GM23338 (cell line): ENCODE measurements at regions not wholly inside any gene's neighbourhood (a gene's known extent, or its start where the extent isn't known, plus 50 kb on each side); places are given as distances from the start of the nearest gene placed in this dataset.
"Not testable (repeated sequence)": the region's sequence is repeated elsewhere in the genome, so short reads cannot be mapped to it uniquely, and the experiment has no call there.

Experiments used
- ATAC-seq: fragments of 200-7000 bp; cut with Tn5 transposase; 3 replicates; pipeline ENCODE4 v1.9.1; 2020
- DNase-seq: peaks from one replicate; pipeline ENCODE4 v3.0.0-alpha.2; 2015; ENCODE audit warnings: low spot score
- H2AFZ ChIP-seq: fragments of 200-600 bp; sonication (generic); 2 replicates; pipeline ENCODE4 v1.8.0; 2016; ENCODE audit warnings: antibody characterized with exemption, mild to moderate bottlenecking, moderate library complexity
- H3F3A ChIP-seq: fragments of 200-600 bp; sonication (generic); replicated peaks from 2 replicates; pipeline ENCODE4 v1.8.0; 2017; ENCODE audit warnings: antibody characterized with exemption, mixed run types, low read depth
- H3K27ac ChIP-seq: fragments of 200-600 bp; sonication (generic); 2 replicates; pipeline ENCODE4 v1.6.1; 2016; ENCODE audit warnings: low read depth
- H3K27me3 ChIP-seq: fragments of 200-600 bp; sonication (generic); 2 replicates; pipeline ENCODE4 v1.8.0; 2016; ENCODE audit warnings: mild to moderate bottlenecking, mixed run types, moderate library complexity; ENCODE audit not compliant: insufficient read depth
- H3K36me3 ChIP-seq: fragments of 200-600 bp; sonication (generic); 2 replicates; pipeline ENCODE4 v1.8.0; 2016; ENCODE audit warnings: mild to moderate bottlenecking; ENCODE audit not compliant: insufficient read depth
- H3K4me1 ChIP-seq: fragments of 200-600 bp; sonication (generic); 2 replicates; pipeline ENCODE4 v1.8.0; 2016; ENCODE audit warnings: mild to moderate bottlenecking, moderate library complexity; ENCODE audit not compliant: insufficient read depth
- H3K4me2 ChIP-seq: fragments of 200-600 bp; sonication (generic); 2 replicates; pipeline ENCODE4 v1.7.1; 2017; ENCODE audit warnings: mixed run types
- H3K4me3 ChIP-seq: fragments of 200-600 bp; sonication (generic); 2 replicates; pipeline ENCODE4 v1.6.1; 2016; ENCODE audit warnings: mixed run types
- H3K79me2 ChIP-seq: fragments of 200-600 bp; sonication (generic); replicated peaks from 2 replicates; pipeline ENCODE4 v1.8.0; 2017; ENCODE audit warnings: mild to moderate bottlenecking; ENCODE audit not compliant: insufficient read depth
- H3K9me2 ChIP-seq: fragments of 200-600 bp; sonication (generic); 2 replicates; pipeline ENCODE4 v1.8.0; 2017; ENCODE audit not compliant: insufficient read depth
- H4K20me1 ChIP-seq: fragments of 200-600 bp; sonication (generic); replicated peaks from 2 replicates; pipeline ENCODE4 v1.8.0; 2017; ENCODE audit warnings: mild to moderate bottlenecking; ENCODE audit not compliant: insufficient read depth
- H3K27ac Mint-ChIP-seq: 2 replicates; pipeline ENCODE4 v1.8.0; 2020; ENCODE audit warnings: inconsistent platforms, mild to moderate bottlenecking, moderate library complexity, mixed read lengths
- H3K27me3 Mint-ChIP-seq: 3 replicates; pipeline ENCODE4 v1.8.0; 2022; ENCODE audit warnings: low read depth, mild to moderate bottlenecking, moderate library complexity, mixed read lengths, inconsistent platforms; ENCODE audit not compliant: insufficient read depth, poor library complexity
- H3K36me3 Mint-ChIP-seq: 3 replicates; pipeline ENCODE4 v1.8.0; 2021; ENCODE audit warnings: low read depth, mild to moderate bottlenecking, inconsistent platforms, moderate library complexity, mixed read lengths
- H3K4me1 Mint-ChIP-seq: 3 replicates; pipeline ENCODE4 v1.8.0; 2020; ENCODE audit warnings: mild to moderate bottlenecking, inconsistent platforms, mixed read lengths
- H3K4me3 Mint-ChIP-seq: 3 replicates; pipeline ENCODE4 v1.8.0; 2021; ENCODE audit warnings: moderate library complexity, mild to moderate bottlenecking, inconsistent platforms, mixed read lengths
- H3K9me3 Mint-ChIP-seq: 3 replicates; pipeline ENCODE4 v1.8.0; 2020; ENCODE audit warnings: moderate library complexity, mild to moderate bottlenecking, inconsistent platforms, mixed read lengths
- EZH2 ChIP-seq: fragments of 200-600 bp; sonication (generic); IDR thresholded peaks from one replicate; pipeline ENCODE4 v1.8.0; 2017; ENCODE audit warnings: antibody characterized with exemption, mild to moderate bottlenecking, low read depth; ENCODE audit not compliant: unreplicated experiment
- EZH2phosphoT487 ChIP-seq: fragments of 200-600 bp; sonication (generic); IDR thresholded peaks from one replicate; pipeline ENCODE4 v1.8.1; 2018; ENCODE audit warnings: antibody characterized with exemption; ENCODE audit not compliant: unreplicated experiment
- POLR2AphosphoS5 ChIP-seq: IDR thresholded peaks from 2 replicates; pipeline ENCODE4 v1.6.1; 2016; ENCODE audit warnings: antibody characterized with exemption, low read depth
- STAT1 ChIP-seq: IDR thresholded peaks from one replicate; pipeline ENCODE4 v1.6.1; 2016; ENCODE audit warnings: antibody characterized with exemption; ENCODE audit not compliant: unreplicated experiment
- ZNF114 ChIP-seq: fragments of 250-450 bp; sonication (Bioruptor Pico); IDR thresholded peaks from 2 replicates; pipeline ENCODE4 v1.5.0; 2020; ENCODE audit warnings: mild to moderate bottlenecking, moderate library complexity
- TF ChIP-seq, protein P1 (sequence below), 2 experiments: fragments of 200-600 bp in 1 of 2; sonication (generic) in 1 of 2; conservative IDR thresholded peaks; 2 replicates each; pipeline versions ENCODE4 v1.5.1 to v1.6.1; 2016 to 2017; ENCODE audit warnings: antibody characterized with exemption in 2 of 2, low read depth in 2 of 2, mild to moderate bottlenecking in 2 of 2, moderate library complexity in 1 of 2
- TF ChIP-seq, protein P2 (sequence below): fragments of 250-450 bp; sonication (Bioruptor Pico); IDR thresholded peaks from 2 replicates; pipeline ENCODE4 v1.5.0; 2020; ENCODE audit warnings: mild to moderate bottlenecking, moderate library complexity
- TF ChIP-seq, protein P3 (sequence below): IDR thresholded peaks from one replicate; pipeline ENCODE4 v1.6.1; 2018; ENCODE audit warnings: antibody characterized with exemption; ENCODE audit not compliant: unreplicated experiment

DNA sequence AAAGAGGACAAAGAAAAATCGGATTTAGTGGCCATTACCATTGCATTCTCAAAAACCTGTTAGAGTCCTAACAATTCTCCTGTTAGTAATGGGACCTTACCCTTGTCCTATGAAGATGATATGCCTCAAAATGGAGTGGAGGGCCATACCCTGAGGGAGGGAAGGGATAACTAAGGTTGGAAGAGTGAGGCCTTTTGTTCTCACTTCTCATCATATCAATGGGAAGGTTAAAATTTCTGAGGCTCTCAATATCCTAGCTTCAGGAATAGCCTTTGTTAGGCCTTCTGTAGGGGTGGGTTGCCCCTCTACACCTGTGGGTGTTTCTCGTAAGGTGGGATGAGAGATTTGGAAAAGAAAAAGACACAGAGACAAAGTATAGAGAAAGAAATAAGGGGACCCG is 109.4 kb upstream of the SGIP1 start:
- not testable (repeated sequence) for ATAC-seq, H3K27ac Mint-ChIP-seq
- H2AFZ ChIP-seq: peak overlapping the region; percentile 74; the same call in 1 of the 2 replicates

DNA sequence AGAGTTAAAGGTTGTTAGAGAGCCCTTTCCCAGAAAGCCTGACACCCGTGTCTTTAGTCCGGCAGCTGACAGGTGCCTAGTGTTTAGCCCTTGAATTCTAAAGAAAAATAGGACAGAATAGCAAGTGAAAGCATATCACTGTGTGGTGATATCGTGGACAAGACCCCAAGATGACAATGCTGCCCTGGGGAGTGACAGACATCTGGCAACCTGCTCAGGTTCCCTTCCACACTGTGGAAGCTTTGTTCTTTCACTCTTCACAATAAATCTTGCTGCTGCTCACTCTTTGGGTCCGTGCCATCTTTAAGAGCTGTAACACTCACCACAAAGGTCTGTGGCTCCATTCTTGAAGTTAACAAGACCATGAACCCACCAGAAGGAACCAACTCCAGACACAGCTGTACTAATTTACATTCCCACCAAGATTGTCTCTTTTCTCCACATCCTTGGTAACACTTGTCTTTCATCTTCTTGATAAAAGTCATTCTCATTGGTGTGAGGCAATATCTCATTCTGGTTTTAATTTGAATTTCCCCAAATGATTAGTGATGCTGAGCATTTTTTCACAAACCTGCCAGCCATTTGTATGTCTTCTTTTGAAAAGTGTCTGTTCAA is 107.6 kb upstream of the SGIP1 start:
- Histone ChIP-seq H3K4me1 (peaks cover 20% of the 10 kb centered on the region), H3K4me2 (no peak overlapping the region), H3K4me3 (no peak overlapping the region), H3K27me3 (no peaks in the 10 kb centered on the region), H3K9me2 (peaks cover 11% of the 10 kb centered on the region; the same call in 1 of the 2 replicates), H3K79me2 (no peaks in the 10 kb centered on the region), H3K27ac (no peak overlapping the region), H4K20me1 (no peaks in the 10 kb centered on the region), H2AFZ (peak overlapping the region; percentile 93), H3F3A (0 out of 2 replicates have a peak, but pooled peaks cover 7% of the 10 kb centered on the region), H3K36me3 (peaks cover 10% of the 10 kb centered on the region)
- Mint-ChIP-seq H3K27ac (no peak overlapping the region), H3K4me1 (peaks cover 7% of the 10 kb centered on the region), H3K9me3 (peaks cover 25% of the 10 kb centered on the region), H3K27me3 (peaks cover 4% of the 10 kb centered on the region), H3K36me3 (peaks cover 5% of the 10 kb centered on the region; the same call in 1 of the 3 replicates), H3K4me3 (no peak overlapping the region)
- ATAC-seq (no peak), DNase-seq (no peak)
- TF ChIP-seq, protein P1, sequence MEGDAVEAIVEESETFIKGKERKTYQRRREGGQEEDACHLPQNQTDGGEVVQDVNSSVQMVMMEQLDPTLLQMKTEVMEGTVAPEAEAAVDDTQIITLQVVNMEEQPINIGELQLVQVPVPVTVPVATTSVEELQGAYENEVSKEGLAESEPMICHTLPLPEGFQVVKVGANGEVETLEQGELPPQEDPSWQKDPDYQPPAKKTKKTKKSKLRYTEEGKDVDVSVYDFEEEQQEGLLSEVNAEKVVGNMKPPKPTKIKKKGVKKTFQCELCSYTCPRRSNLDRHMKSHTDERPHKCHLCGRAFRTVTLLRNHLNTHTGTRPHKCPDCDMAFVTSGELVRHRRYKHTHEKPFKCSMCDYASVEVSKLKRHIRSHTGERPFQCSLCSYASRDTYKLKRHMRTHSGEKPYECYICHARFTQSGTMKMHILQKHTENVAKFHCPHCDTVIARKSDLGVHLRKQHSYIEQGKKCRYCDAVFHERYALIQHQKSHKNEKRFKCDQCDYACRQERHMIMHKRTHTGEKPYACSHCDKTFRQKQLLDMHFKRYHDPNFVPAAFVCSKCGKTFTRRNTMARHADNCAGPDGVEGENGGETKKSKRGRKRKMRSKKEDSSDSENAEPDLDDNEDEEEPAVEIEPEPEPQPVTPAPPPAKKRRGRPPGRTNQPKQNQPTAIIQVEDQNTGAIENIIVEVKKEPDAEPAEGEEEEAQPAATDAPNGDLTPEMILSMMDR (conservative IDR thresholded peaks at IDR 0.05; ENCODE audit: low read depth in 2 of 2): no peak
- TF ChIP-seq EZH2: no peak
- TF ChIP-seq, protein P2, sequence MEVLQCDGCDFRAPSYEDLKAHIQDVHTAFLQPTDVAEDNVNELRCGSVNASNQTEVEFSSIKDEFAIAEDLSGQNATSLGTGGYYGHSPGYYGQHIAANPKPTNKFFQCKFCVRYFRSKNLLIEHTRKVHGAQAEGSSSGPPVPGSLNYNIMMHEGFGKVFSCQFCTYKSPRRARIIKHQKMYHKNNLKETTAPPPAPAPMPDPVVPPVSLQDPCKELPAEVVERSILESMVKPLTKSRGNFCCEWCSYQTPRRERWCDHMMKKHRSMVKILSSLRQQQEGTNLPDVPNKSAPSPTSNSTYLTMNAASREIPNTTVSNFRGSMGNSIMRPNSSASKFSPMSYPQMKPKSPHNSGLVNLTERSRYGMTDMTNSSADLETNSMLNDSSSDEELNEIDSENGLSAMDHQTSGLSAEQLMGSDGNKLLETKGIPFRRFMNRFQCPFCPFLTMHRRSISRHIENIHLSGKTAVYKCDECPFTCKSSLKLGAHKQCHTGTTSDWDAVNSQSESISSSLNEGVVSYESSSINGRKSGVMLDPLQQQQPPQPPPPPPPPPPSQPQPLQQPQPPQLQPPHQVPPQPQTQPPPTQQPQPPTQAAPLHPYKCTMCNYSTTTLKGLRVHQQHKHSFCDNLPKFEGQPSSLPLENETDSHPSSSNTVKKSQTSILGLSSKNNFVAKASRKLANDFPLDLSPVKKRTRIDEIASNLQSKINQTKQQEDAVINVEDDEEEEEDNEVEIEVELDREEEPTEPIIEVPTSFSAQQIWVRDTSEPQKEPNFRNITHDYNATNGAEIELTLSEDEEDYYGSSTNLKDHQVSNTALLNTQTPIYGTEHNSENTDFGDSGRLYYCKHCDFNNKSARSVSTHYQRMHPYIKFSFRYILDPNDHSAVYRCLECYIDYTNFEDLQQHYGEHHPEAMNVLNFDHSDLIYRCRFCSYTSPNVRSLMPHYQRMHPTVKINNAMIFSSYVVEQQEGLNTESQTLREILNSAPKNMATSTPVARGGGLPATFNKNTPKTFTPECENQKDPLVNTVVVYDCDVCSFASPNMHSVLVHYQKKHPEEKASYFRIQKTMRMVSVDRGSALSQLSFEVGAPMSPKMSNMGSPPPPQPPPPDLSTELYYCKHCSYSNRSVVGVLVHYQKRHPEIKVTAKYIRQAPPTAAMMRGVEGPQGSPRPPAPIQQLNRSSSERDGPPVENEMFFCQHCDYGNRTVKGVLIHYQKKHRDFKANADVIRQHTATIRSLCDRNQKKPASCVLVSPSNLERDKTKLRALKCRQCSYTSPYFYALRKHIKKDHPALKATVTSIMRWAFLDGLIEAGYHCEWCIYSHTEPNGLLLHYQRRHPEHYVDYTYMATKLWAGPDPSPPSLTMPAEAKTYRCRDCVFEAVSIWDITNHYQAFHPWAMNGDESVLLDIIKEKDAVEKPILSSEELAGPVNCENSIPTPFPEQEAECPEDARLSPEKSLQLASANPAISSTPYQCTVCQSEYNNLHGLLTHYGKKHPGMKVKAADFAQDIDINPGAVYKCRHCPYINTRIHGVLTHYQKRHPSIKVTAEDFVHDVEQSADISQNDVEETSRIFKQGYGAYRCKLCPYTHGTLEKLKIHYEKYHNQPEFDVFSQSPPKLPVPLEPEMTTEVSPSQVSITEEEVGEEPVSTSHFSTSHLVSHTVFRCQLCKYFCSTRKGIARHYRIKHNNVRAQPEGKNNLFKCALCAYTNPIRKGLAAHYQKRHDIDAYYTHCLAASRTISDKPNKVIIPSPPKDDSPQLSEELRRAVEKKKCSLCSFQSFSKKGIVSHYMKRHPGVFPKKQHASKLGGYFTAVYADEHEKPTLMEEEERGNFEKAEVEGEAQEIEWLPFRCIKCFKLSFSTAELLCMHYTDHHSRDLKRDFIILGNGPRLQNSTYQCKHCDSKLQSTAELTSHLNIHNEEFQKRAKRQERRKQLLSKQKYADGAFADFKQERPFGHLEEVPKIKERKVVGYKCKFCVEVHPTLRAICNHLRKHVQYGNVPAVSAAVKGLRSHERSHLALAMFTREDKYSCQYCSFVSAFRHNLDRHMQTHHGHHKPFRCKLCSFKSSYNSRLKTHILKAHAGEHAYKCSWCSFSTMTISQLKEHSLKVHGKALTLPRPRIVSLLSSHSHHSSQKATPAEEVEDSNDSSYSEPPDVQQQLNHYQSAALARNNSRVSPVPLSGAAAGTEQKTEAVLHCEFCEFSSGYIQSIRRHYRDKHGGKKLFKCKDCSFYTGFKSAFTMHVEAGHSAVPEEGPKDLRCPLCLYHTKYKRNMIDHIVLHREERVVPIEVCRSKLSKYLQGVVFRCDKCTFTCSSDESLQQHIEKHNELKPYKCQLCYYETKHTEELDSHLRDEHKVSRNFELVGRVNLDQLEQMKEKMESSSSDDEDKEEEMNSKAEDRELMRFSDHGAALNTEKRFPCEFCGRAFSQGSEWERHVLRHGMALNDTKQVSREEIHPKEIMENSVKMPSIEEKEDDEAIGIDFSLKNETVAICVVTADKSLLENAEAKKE (CRISPR knock-in tag): no peak
- no peak for TF ChIP-seq ZNF114 (CRISPR knock-in tag)
- TF ChIP-seq, protein P3, sequence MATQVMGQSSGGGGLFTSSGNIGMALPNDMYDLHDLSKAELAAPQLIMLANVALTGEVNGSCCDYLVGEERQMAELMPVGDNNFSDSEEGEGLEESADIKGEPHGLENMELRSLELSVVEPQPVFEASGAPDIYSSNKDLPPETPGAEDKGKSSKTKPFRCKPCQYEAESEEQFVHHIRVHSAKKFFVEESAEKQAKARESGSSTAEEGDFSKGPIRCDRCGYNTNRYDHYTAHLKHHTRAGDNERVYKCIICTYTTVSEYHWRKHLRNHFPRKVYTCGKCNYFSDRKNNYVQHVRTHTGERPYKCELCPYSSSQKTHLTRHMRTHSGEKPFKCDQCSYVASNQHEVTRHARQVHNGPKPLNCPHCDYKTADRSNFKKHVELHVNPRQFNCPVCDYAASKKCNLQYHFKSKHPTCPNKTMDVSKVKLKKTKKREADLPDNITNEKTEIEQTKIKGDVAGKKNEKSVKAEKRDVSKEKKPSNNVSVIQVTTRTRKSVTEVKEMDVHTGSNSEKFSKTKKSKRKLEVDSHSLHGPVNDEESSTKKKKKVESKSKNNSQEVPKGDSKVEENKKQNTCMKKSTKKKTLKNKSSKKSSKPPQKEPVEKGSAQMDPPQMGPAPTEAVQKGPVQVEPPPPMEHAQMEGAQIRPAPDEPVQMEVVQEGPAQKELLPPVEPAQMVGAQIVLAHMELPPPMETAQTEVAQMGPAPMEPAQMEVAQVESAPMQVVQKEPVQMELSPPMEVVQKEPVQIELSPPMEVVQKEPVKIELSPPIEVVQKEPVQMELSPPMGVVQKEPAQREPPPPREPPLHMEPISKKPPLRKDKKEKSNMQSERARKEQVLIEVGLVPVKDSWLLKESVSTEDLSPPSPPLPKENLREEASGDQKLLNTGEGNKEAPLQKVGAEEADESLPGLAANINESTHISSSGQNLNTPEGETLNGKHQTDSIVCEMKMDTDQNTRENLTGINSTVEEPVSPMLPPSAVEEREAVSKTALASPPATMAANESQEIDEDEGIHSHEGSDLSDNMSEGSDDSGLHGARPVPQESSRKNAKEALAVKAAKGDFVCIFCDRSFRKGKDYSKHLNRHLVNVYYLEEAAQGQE: no peak
- TF ChIP-seq STAT1: no peak
- TF ChIP-seq POLR2AphosphoS5: no peak
- no peak for TF ChIP-seq EZH2phosphoT487

More for the DNA sequence above, 109.4 kb upstream of the SGIP1 start:
- H3K9me3 Mint-ChIP-seq: peaks cover 18% of the 10 kb centered on the region
- H3K4me3 Mint-ChIP-seq, DNase-seq, H3K36me3 Mint-ChIP-seq, H3K27me3 ChIP-seq, H3K4me1 Mint-ChIP-seq, H3F3A ChIP-seq, H3K27me3 Mint-ChIP-seq, H3K4me3 ChIP-seq, H3K79me2 ChIP-seq, H4K20me1 ChIP-seq, H3K36me3 ChIP-seq: not testable (repeated sequence)
- H3K27ac ChIP-seq: peak overlapping the region; percentile 96
- H3K4me1 ChIP-seq: peaks cover 20% of the 10 kb centered on the region
- peak overlapping the region; percentile 66 for H3K4me2 ChIP-seq
- peaks cover 17% of the 10 kb centered on the region; the same call in 1 of the 2 replicates for H3K9me2 ChIP-seq
